Esophagus (tissue), 2 donors: ENCODE measurements at regions not wholly inside any gene's neighbourhood (a gene's known extent, or its start where the extent isn't known, plus 50 kb on each side); places are given as distances from the start of the nearest gene placed in this dataset.

ENCODE experiments used
- H3K27ac ChIP-seq, 2 donors: one replicate each; pipeline ENCODE4 v1.5.1; 2013; ENCODE audit warnings: low read depth in 2 of 2, mild to moderate bottlenecking in 2 of 2, inconsistent platforms in 1 of 2, low read length in 1 of 2, moderate library complexity in 1 of 2
- H3K27me3 ChIP-seq, 2 donors: one replicate each; pipeline ENCODE4 v1.6.1; 2013; ENCODE audit warnings: low read length in 2 of 2, control low read depth in 1 of 2, mild to moderate bottlenecking in 1 of 2; ENCODE audit not compliant: insufficient read depth in 2 of 2, control insufficient read depth in 1 of 2
- H3K36me3 ChIP-seq, 2 donors: one replicate each; pipeline ENCODE4 v1.6.1; 2013; ENCODE audit warnings: low read length in 1 of 2; ENCODE audit not compliant: control insufficient read depth in 2 of 2, insufficient read depth in 2 of 2
- H3K4me1 ChIP-seq, 2 donors: one replicate each; pipeline ENCODE4 v1.6.1; 2013; ENCODE audit warnings: low read length in 1 of 2; ENCODE audit not compliant: control insufficient read depth in 2 of 2, insufficient read depth in 2 of 2
- H3K4me3 ChIP-seq, 2 donors: one replicate each; pipeline ENCODE4 v1.5.1; 2013; ENCODE audit warnings: low read length in 2 of 2, mild to moderate bottlenecking in 2 of 2, low read depth in 1 of 2, moderate library complexity in 1 of 2
- H3K9me3 ChIP-seq, 2 donors: one replicate each; pipeline ENCODE4 v1.6.1; 2013; ENCODE audit warnings: mild to moderate bottlenecking in 2 of 2, low read depth in 1 of 2, low read length in 1 of 2, moderate library complexity in 1 of 2; ENCODE audit not compliant: control insufficient read depth in 2 of 2, insufficient read depth in 1 of 2
- WGBS, 2 donors: extraction: QIAGEN DNeasy Blood & Tissue Kit; methylation state at CpG; one replicate each; pipeline ENCODE4 v1.1.7; 2013; 5-methylcytosine and 5-hydroxymethylcytosine counted together
- donor health status: healthy with polysubstance abuse.
- donor health status: Bipolar disorder and iron deficiency.

DNA sequence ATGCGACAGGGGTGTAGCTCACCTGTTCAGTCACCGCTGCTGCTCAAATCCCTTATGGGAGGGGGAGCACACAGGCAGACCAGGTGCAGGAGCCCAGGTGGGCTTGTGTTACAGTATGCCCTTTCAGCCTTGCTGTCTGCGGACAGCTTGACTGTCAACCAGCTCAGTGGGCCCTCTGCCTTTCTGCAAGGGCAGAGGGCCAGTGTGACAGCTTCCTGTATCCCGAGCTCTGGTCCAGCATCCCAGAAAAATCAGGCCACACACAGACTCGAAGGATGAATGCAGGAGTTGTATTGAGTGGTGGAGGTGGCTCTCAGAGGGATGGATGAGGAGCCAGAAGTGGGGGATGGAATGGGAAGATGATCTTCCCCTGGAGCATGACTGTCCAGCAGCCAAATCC lies 172.2 kb downstream of the C5orf15 start:
- no peaks in the 10 kb centered on the region for H3K27me3 ChIP-seq
- H3K4me1 ChIP-seq = no peaks in the 10 kb centered on the region
- WGBS, 2 donors = 74 to 79% methylated on average over 5 of the region's 5 CpGs
- no peak overlapping the region for H3K27ac ChIP-seq
- H3K36me3 ChIP-seq = no peaks in the 10 kb centered on the region
- no peaks in the 10 kb centered on the region for H3K9me3 ChIP-seq
- no peak overlapping the region for H3K4me3 ChIP-seq

DNA sequence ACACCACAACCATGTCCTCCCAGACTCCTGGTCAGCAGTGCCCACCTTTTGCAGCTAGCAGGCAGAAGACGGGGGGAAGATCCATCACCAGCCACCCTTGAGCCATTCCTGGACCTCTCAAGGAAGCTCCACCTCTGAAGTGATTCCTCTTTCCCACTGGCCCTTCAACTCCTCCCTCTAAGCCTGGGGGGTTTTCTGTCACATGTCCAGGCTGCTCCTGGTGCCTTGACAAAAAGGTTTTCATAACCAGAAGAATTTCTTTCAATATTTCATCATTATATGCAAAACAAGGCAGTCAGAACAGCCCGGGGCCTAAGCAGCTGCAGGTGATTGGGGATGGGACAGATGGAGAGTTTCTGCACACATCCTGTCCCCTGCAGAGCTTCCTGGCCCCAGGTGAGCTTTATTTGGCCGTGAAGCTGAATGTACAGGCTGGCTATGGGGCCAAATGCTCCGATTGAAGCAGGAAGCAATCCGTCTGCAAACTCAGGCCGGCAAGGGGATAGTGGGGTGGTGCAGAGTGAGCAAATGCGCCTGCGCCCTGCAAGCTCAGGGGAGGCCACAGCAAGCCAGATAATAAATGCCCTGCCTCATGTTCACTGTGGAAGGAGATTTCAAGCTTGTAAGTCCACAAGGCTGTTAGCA lies 173.5 kb downstream of the C5orf15 start:
- Histone ChIP-seq H3K36me3 (no peaks in the 10 kb centered on the region), H3K9me3 (no peaks in the 10 kb centered on the region), H3K27ac (no peak overlapping the region), H3K4me1 (no peaks in the 10 kb centered on the region), H3K4me3 (no peak overlapping the region), H3K27me3 (no peaks in the 10 kb centered on the region)
- WGBS, 2 donors = 61% methylated on average over 8 of the region's 8 CpGs

DNA sequence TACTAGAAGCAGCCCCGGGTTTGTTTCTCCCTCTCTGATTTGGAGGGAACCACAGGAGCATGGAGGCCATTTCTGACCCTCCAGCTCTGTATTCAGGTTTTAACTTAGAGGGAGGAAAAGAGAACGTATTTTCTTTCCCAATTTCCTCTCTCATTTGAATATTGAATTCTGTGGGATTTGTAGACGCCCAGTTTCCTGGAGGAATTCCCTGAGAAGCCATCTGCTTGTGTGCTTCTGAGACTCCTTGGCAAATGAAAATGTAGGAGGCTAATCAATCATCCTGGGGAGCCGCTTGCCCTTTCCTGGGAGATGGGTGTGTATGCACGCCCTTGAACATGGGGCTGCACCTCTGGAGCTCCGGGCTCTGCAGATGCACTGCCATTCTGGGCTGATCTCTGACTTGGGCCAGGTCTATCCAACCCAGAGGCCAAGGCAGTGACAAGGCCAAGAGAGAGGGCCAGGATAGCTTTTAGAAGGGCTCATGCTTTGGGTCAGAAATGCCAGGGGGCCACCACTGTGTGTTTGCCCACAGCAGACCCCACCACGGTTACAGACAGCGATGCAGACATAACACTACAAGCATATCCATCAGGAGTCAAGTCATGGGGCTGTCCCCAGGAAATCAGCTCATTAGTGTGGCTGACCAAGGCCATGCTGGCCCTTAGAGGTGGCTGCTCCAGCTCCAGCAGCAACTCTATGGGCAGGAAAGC lies 174.5 kb downstream of the C5orf15 start:
- no peaks in the 10 kb centered on the region for H3K4me1 ChIP-seq
- H3K27me3 ChIP-seq = no peaks in the 10 kb centered on the region
- no peak overlapping the region for H3K27ac ChIP-seq
- H3K36me3 ChIP-seq = no peaks in the 10 kb centered on the region
- H3K4me3 ChIP-seq = no peak overlapping the region
- no peaks in the 10 kb centered on the region for H3K9me3 ChIP-seq
- 74 to 79% methylated on average over 8 of the region's 8 CpGs for WGBS, 2 donors

GRCh38 chr5:133792655-133793054 lies 175.8 kb downstream of the C5orf15 start:
- no peaks in the 10 kb centered on the region for H3K36me3 ChIP-seq
- H3K9me3 ChIP-seq = no peaks in the 10 kb centered on the region
- no peaks in the 10 kb centered on the region for H3K27me3 ChIP-seq
- H3K4me3 ChIP-seq = no peak overlapping the region
- WGBS, 2 donors = 66 to 73% methylated on average over 4 of the region's 4 CpGs
- no peak overlapping the region for H3K27ac ChIP-seq
- no peaks in the 10 kb centered on the region for H3K4me1 ChIP-seq

DNA sequence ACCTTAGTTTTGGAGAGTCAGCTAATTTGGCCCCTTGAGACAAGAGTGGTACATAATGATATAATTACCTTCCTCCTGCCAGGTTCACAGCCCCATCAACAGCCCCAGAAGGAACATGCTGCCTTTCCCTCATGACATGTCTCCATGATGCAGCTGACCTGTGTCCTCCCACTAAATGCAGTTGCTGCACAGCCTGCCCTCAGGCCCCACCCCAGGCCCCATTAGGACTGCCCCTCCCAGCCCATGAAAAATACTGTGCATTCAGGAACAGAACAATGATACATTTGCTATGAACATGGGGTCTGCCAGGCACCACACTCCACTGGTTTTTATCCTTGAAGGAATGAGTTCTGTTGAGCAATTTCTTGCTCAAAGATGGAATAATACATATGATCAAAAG lies 176.4 kb downstream of the C5orf15 start:
- H3K27ac ChIP-seq = no peak overlapping the region
- no peaks in the 10 kb centered on the region for H3K27me3 ChIP-seq
- peaks cover 0 to 2% of the 10 kb centered on the region in 2 donors for H3K9me3 ChIP-seq
- H3K4me1 ChIP-seq = no peaks in the 10 kb centered on the region
- H3K36me3 ChIP-seq = no peaks in the 10 kb centered on the region
- H3K4me3 ChIP-seq = no peak overlapping the region

DNA sequence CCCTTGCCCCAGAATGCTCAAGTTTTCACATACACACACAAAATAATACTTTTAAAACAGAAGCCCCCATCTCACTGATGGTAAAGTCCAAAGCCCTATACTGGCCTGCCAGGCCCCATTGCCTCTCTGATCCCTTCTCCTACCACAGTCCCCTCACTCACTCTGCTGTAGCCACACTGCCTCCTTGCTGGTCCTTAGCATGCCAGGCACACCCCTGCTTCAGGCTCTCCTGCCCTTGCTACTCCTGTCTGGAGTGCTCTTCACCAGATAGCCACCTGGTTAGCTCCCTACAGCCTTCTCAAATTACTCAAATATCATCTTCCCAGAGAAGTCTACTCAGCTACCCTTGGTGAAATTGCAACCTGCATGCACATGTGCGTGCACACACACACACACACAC lies 177.5 kb downstream of the C5orf15 start:
- Histone ChIP-seq H3K27ac (no peak overlapping the region), H3K4me1 (no peaks in the 10 kb centered on the region), H3K27me3 (no peaks in the 10 kb centered on the region), H3K36me3 (no peaks in the 10 kb centered on the region), H3K4me3 (no peak overlapping the region), H3K9me3 (peaks cover 0 to 2% of the 10 kb centered on the region in 2 donors)
- 92 to 95% methylated on average over 1 of the region's 1 CpG for WGBS, 2 donors

GRCh38 chr5:133789428-133789827 lies 177.1 kb upstream of the FSTL4 start:
- no peak overlapping the region for H3K4me3 ChIP-seq

GRCh38 chr5:133788121-133788520 lies 175.8 kb upstream of the FSTL4 start:
- H3K36me3 ChIP-seq = no peaks in the 10 kb centered on the region
- WGBS, 2 donors = 89 to 93% methylated on average over 11 of the region's 11 CpGs
- no peaks in the 10 kb centered on the region for H3K4me1 ChIP-seq
- peaks cover 0 to 2% of the 10 kb centered on the region in 2 donors for H3K9me3 ChIP-seq
- no peaks in the 10 kb centered on the region for H3K27me3 ChIP-seq
- H3K4me3 ChIP-seq = no peak overlapping the region
- no peak overlapping the region for H3K27ac ChIP-seq

More at GRCh38 chr5:133789428-133789827, 177.1 kb upstream of the FSTL4 start:
- Histone ChIP-seq H3K27ac (no peak overlapping the region), H3K36me3 (no peaks in the 10 kb centered on the region), H3K4me1 (no peaks in the 10 kb centered on the region), H3K9me3 (peaks cover 0 to 2% of the 10 kb centered on the region in 2 donors), H3K27me3 (no peaks in the 10 kb centered on the region)
- WGBS, 2 donors = 77% methylated on average over 3 of the region's 3 CpGs

DNA sequence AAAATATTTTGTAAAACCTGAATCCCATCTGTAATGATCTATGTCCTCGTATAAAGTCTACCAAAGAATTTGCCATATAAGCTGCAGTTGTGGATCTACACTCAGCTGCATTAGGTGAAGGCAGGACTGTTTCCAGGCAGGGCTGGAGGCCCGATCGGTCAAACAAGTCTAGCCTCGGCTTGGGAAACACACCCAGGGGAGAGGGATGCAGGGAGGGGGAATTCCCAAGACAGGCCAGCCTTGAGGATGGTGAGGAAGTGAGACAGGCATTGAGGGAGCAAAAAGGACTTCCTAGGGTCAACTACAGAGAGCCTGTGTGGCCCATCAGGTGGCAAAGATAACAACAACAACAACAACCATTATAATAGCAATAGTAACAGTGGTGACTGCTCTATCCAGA lies 174.1 kb upstream of the FSTL4 start:
- Histone ChIP-seq H3K4me3 (no peak overlapping the region), H3K27me3 (no peaks in the 10 kb centered on the region), H3K4me1 (no peaks in the 10 kb centered on the region), H3K36me3 (no peaks in the 10 kb centered on the region), H3K9me3 (peaks cover 0 to 2% of the 10 kb centered on the region in 2 donors), H3K27ac (no peak overlapping the region)
- WGBS, 2 donors = 65 to 67% methylated on average over 4 of the region's 4 CpGs

DNA sequence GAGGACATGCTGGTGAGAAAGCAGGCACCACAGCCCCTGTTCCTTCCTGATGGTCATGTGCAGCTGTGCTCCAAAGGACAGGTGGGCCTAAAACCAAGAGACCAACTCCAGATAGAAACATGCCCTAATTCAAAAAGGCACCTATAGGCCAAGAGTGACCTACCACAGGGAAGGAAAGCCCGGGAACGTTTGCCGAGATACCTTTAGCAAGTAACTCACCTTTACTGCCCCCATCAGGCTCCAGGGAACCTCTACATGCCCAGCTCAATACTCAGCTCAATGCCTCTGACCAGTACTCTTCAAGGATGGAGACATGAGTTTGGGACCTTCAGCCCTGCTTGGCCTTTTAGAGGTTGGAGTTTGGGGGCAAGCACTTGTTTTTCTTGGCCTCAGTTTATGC lies 172.8 kb upstream of the FSTL4 start:
- Histone ChIP-seq H3K4me3 (no peak overlapping the region), H3K4me1 (no peaks in the 10 kb centered on the region), H3K27me3 (no peaks in the 10 kb centered on the region), H3K9me3 (peaks cover 0 to 2% of the 10 kb centered on the region in 2 donors), H3K36me3 (no peaks in the 10 kb centered on the region), H3K27ac (no peak overlapping the region)
- WGBS, 2 donors = 78 to 82% methylated on average over 3 of the region's 3 CpGs
